HG03135 (cell line): ENCODE measurements at regions not wholly inside any gene's neighbourhood (a gene's known extent, or its start where the extent isn't known, plus 50 kb on each side); places are given as distances from the start of the nearest gene placed in this dataset.

Source experiments
- ATAC-seq: cut with Tn5 transposase; IDR thresholded peaks from one replicate; pipeline ENCODE4 v1.9.1; 2021; ENCODE audit warnings: mild to moderate bottlenecking, moderate library complexity; ENCODE audit not compliant: unreplicated experiment

GRCh38 chr10:107275806-107276205 is 111.3 kb upstream of the SORCS1 start:
- no peak for ATAC-seq

DNA sequence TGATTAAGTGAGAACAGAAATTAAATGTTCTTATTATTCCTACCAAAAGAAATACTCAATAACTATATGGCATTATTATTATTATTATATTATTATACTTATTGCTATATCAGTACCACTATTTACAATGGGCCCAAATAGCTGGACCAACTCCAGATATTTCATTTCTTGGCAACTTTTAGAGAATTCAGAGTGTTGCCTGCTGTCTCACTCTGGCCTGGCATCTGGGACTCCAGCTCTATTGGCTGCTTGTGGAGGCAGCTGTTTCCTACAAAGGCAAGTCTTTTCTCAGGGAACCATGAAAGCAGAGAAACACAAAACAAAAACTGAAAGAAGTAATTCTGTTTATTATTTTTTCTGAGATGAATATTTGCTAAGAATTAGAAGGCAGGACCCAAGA is 105.1 kb upstream of the SORCS1 start:
- no peak for ATAC-seq

GRCh38 chr10:107264742-107265141 is 100.2 kb upstream of the SORCS1 start:
- no peak for ATAC-seq

DNA sequence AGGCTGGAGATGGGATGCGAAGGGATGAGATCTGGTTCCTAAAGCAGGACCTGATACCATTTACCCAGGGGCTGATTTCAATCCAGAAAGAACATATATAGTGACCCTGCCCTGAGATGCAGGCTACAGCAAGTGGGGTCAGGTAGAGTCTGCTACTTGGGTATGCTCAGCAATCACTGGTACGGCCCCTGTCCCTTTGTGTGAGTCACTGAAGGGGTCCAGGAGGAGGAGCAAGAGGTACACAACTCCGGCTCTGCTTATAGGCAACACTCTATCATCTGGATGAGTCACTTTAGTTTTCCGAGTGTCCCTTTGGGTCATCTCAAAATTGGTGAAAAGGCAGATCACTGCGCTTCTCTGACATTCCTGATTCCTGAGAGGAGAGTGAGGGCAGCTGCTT is 79.6 kb upstream of the SORCS1 start:
- ATAC-seq, result no peak

GRCh38 chr10:107238275-107238674 is 73.8 kb upstream of the SORCS1 start:
- ATAC-seq, result no peak

GRCh38 chr10:107232013-107232412 is 67.5 kb upstream of the SORCS1 start:
- no peak for ATAC-seq

- ATAC-seq, result no peak
Observed at GRCh38 chr10:107230887-107231286, 66.4 kb upstream of the SORCS1 start.

- no peak for ATAC-seq
Observed at GRCh38 chr10:107215681-107216080, 51.2 kb upstream of the SORCS1 start.
